Right atrium auricular region (tissue), 2 donors: ENCODE measurements at regions not wholly inside any gene's neighbourhood (a gene's known extent, or its start where the extent isn't known, plus 50 kb on each side); places are given as distances from the start of the nearest gene placed in this dataset.

Source experiments
- DNase-seq: peaks from one replicate; pipeline ENCODE4 v3.0.0-alpha.2; 2019; ENCODE audit warnings: low spot score
- H3K27ac ChIP-seq, 2 donors: fragments of 200-600 bp; sonication (generic); 1 replicate in 1 of 2; 2 replicates in 1 of 2; pipeline ENCODE4 v1.5.1; 2016 to 2019
- H3K27me3 ChIP-seq, 2 donors: fragments of 200-600 bp; sonication (generic); one replicate each; pipeline versions ENCODE4 v1.5.1 to v1.6.0; 2017 to 2019
- H3K36me3 ChIP-seq: fragments of 200-600 bp; sonication (generic); one replicate; pipeline ENCODE4 v1.5.1; 2016
- H3K4me1 ChIP-seq, 2 donors: fragments of 200-600 bp; sonication (generic); one replicate each; pipeline versions ENCODE4 v1.5.1 to v1.6.0; 2017 to 2019
- H3K4me3 ChIP-seq, 2 donors: fragments of 200-600 bp; sonication (generic); 1 replicate in 1 of 2; 2 replicates in 1 of 2; pipeline ENCODE4 v1.5.1; 2017 to 2019; ENCODE audit warnings: mild to moderate bottlenecking in 1 of 2, moderate library complexity in 1 of 2
- H3K9me3 ChIP-seq, 2 donors: fragments of 200-600 bp; sonication (generic); one replicate each; pipeline ENCODE4 v1.5.1; 2019
- CTCF ChIP-seq, 2 donors: fragments of 200-600 bp; sonication (generic); IDR thresholded peaks; one replicate each; pipeline ENCODE4 v1.5.1; 2019; ENCODE audit warnings: antibody characterized with exemption in 2 of 2

GRCh38 chr10:121098751-121099150 lies 247.6 kb downstream of the WDR11 start:
- Histone ChIP-seq H3K27me3 (no peaks in the 10 kb centered on the region), H3K9me3 (no peaks in the 10 kb centered on the region), H3K4me1 (no peaks in the 10 kb centered on the region), H3K36me3 (no peaks in the 10 kb centered on the region), H3K4me3 (no peak overlapping the region), H3K27ac (no peak overlapping the region)
- DNase-seq: no peak
- TF ChIP-seq CTCF (IDR thresholded peaks at IDR 0.05): no peak

GRCh38 chr10:121099181-121099580 lies 248.0 kb downstream of the WDR11 start:
- Histone ChIP-seq H3K36me3 (no peaks in the 10 kb centered on the region), H3K9me3 (no peaks in the 10 kb centered on the region), H3K4me1 (no peaks in the 10 kb centered on the region), H3K27ac (no peak overlapping the region), H3K4me3 (no peak overlapping the region), H3K27me3 (no peaks in the 10 kb centered on the region)
- no peak for DNase-seq
- no peak for TF ChIP-seq CTCF (IDR thresholded peaks at IDR 0.05)

GRCh38 chr10:121099592-121099991 lies 248.4 kb downstream of the WDR11 start:
- DNase-seq: no peak
- no peaks in the 10 kb centered on the region for H3K36me3 ChIP-seq

GRCh38 chr10:121101561-121101960 lies 250.4 kb downstream of the WDR11 start:
- TF ChIP-seq CTCF (IDR thresholded peaks at IDR 0.05): no peak
- DNase-seq: no peak
- no peaks in the 10 kb centered on the region for H3K9me3 ChIP-seq
- H3K27me3 ChIP-seq: no peaks in the 10 kb centered on the region
- H3K27ac ChIP-seq: no peak overlapping the region
- H3K4me1 ChIP-seq: no peaks in the 10 kb centered on the region
- H3K36me3 ChIP-seq: no peaks in the 10 kb centered on the region
- H3K4me3 ChIP-seq: no peak overlapping the region

More at GRCh38 chr10:121099592-121099991, 248.4 kb downstream of the WDR11 start:
- no peak for TF ChIP-seq CTCF (IDR thresholded peaks at IDR 0.05)
- no peaks in the 10 kb centered on the region for H3K9me3 ChIP-seq
- no peaks in the 10 kb centered on the region for H3K4me1 ChIP-seq
- no peak overlapping the region for H3K27ac ChIP-seq
- H3K4me3 ChIP-seq: no peak overlapping the region
- no peaks in the 10 kb centered on the region for H3K27me3 ChIP-seq

GRCh38 chr10:121102706-121103105 lies 251.5 kb downstream of the WDR11 start:
- Histone ChIP-seq H3K27me3 (no peaks in the 10 kb centered on the region), H3K4me1 (no peaks in the 10 kb centered on the region), H3K27ac (no peak overlapping the region), H3K36me3 (no peaks in the 10 kb centered on the region), H3K4me3 (no peak overlapping the region), H3K9me3 (no peaks in the 10 kb centered on the region)
- no peak for DNase-seq
- no peak for TF ChIP-seq CTCF (IDR thresholded peaks at IDR 0.05)

GRCh38 chr10:121104476-121105111 lies 253.4 kb downstream of the WDR11 start:
- no peaks in the 10 kb centered on the region for H3K9me3 ChIP-seq
- no peak overlapping the region for H3K4me3 ChIP-seq
- H3K36me3 ChIP-seq: no peaks in the 10 kb centered on the region
- H3K4me1 ChIP-seq: no peaks in the 10 kb centered on the region
- DNase-seq: no peak
- no peaks in the 10 kb centered on the region for H3K27me3 ChIP-seq
- TF ChIP-seq CTCF (IDR thresholded peaks at IDR 0.05): no peak
- H3K27ac ChIP-seq: no peak overlapping the region
